GM12878 (cell line): ENCODE measurements at regions not wholly inside any gene's neighbourhood (a gene's known extent, or its start where the extent isn't known, plus 50 kb on each side); places are given as distances from the start of the nearest gene placed in this dataset.

Source experiments
- ATAC-seq: fragments of 200-7000 bp; cut with Tn5 transposase; 3 replicates; pipeline ENCODE4 v1.9.1; 2020; ENCODE audit warnings: mild to moderate bottlenecking, moderate library complexity
- BruUV-seq: library from RNA; stranded (reverse); fragments of 400-500 nt; replicated peaks from 2 replicates; lab custom pipeline; 2021; lab: Mats Ljungman, UMichigan
- CTCF ChIA-PET: fragments of 300-600 bp; sonication (Branson Sonifier 250); formaldehyde crosslinking; extraction: SDS; loops from one replicate; lab custom pipeline; 2021; ENCODE audit warnings: inconsistent platforms; lab: Yijun Ruan, JAX
- POLR2A ChIA-PET: fragments of 350-600 bp; formaldehyde crosslinking; extraction: SDS; loops from one replicate; lab custom pipeline; 2021; ENCODE audit warnings: inconsistent platforms; lab: Charles Lee
- RAD21 ChIA-PET: fragments of 300-600 bp; sonication (Branson Sonifier 250); formaldehyde crosslinking; loops from one replicate; lab custom pipeline; 2023; ENCODE audit warnings: antibody characterized with exemption; ENCODE audit not compliant: unreplicated experiment; lab: Charles Lee
- SMC1A ChIA-PET: fragments of 300-600 bp; sonication (Branson Sonifier 250); formaldehyde crosslinking; loops from one replicate; lab custom pipeline; 2023; ENCODE audit not compliant: unreplicated experiment, uncharacterized antibody; lab: Charles Lee
- DNase-seq: peaks from one replicate; pipeline ENCODE4 v3.0.0-alpha.2; 2011; ENCODE audit warnings: low read depth, low spot score
- FAIRE-seq: peaks from 3 replicates; lab custom pipeline; 2011; peaks lifted over from hg19 to GRCh38; lab: Jason Lieb, UNC
- H2AFZ ChIP-seq: 2 replicates; pipeline ENCODE4 v1.6.0; 2011; ENCODE audit warnings: low read depth, low read length, control low read depth; ENCODE audit not compliant: control insufficient read depth
- H3K27ac ChIP-seq: 2 replicates; pipeline ENCODE4 v1.5.1; 2011; ENCODE audit warnings: control low read depth; ENCODE audit not compliant: control insufficient read depth, insufficient read depth
- H3K27me3 ChIP-seq, 2 experiments: replicated peaks in 1 of 2; 2 replicates each; pipeline versions ENCODE4 v1.6.0 to v1.6.1; 2011; ENCODE audit warnings: low read length in 1 of 2; ENCODE audit not compliant: control insufficient read depth in 2 of 2, insufficient read depth in 2 of 2
- H3K36me3 ChIP-seq, 2 experiments: 2 replicates each; pipeline ENCODE4 v1.5.1; 2011; ENCODE audit warnings: low read length in 1 of 2; ENCODE audit not compliant: control insufficient read depth in 2 of 2, insufficient read depth in 2 of 2
- H3K4me1 ChIP-seq: 2 replicates; pipeline ENCODE4 v1.6.1; 2011; ENCODE audit warnings: mild to moderate bottlenecking, low read length, moderate library complexity, mixed read lengths; ENCODE audit not compliant: control insufficient read depth, insufficient read depth
- H3K4me2 ChIP-seq: 2 replicates; pipeline ENCODE4 v1.6.0; 2011; ENCODE audit warnings: control low read depth; ENCODE audit not compliant: control insufficient read depth, insufficient read depth
- H3K4me3 ChIP-seq: fragments of 200-600 bp; sonication (generic); 2 replicates; pipeline ENCODE4 v1.5.1; 2016
- H3K79me2 ChIP-seq: 2 replicates; pipeline ENCODE4 v1.6.0; 2011; ENCODE audit warnings: low read length; ENCODE audit not compliant: control insufficient read depth, insufficient read depth
- H3K9ac ChIP-seq: 2 replicates; pipeline ENCODE4 v1.8.0; 2011; ENCODE audit warnings: low read length, control low read depth, mixed read lengths; ENCODE audit not compliant: control insufficient read depth, insufficient read depth
- H3K9me3 ChIP-seq: replicated peaks from 3 replicates; pipeline ENCODE4 v1.5.1; 2011; ENCODE audit warnings: mild to moderate bottlenecking, low read length; ENCODE audit not compliant: control insufficient read depth, insufficient read depth
- H4K20me1 ChIP-seq: 2 replicates; pipeline ENCODE4 v1.6.0; 2011; ENCODE audit not compliant: control insufficient read depth, insufficient read depth
- BCL11A ChIP-seq: IDR thresholded peaks from 2 replicates; pipeline ENCODE4 v1.6.1; 2011; ENCODE audit warnings: low read depth, low read length
- FOXK2 ChIP-seq: fragments of 450-650 bp; IDR thresholded peaks from 2 replicates; pipeline ENCODE4 v1.6.1; 2017; ENCODE audit warnings: mild to moderate bottlenecking, moderate library complexity
- KAT2A ChIP-seq: conservative IDR thresholded peaks from 2 replicates; pipeline ENCODE4 v1.6.1; 2011; ENCODE audit warnings: low read depth, low read length; ENCODE audit not compliant: control insufficient read depth
- KLF5 ChIP-seq: fragments of 450-650 bp; IDR thresholded peaks from 2 replicates; pipeline ENCODE4 v1.6.1; 2014; ENCODE audit warnings: mild to moderate bottlenecking; ENCODE audit not compliant: partially characterized antibody
- NR2C2 ChIP-seq: IDR thresholded peaks from 2 replicates; pipeline ENCODE4 v1.6.1; 2011; ENCODE audit warnings: borderline replicate concordance, low read depth; ENCODE audit not compliant: control insufficient read depth, insufficient read length
- PAX5 ChIP-seq: IDR thresholded peaks from 2 replicates; pipeline ENCODE4 v1.6.1; 2011; ENCODE audit warnings: low read depth, low read length, borderline replicate concordance
- PML ChIP-seq: IDR thresholded peaks from 2 replicates; pipeline ENCODE4 v1.6.1; 2012; ENCODE audit warnings: low read length, inconsistent platforms
- POLR2AphosphoS5 ChIP-seq: IDR thresholded peaks from 2 replicates; pipeline ENCODE4 v1.6.1; 2011; ENCODE audit warnings: mild to moderate bottlenecking, low read length, inconsistent platforms
- SREBF1 ChIP-seq: IDR thresholded peaks from 2 replicates; pipeline ENCODE4 v1.6.1; 2012; ENCODE audit warnings: mild to moderate bottlenecking, low read length
- STAT3 ChIP-seq: IDR thresholded peaks from 2 replicates; pipeline ENCODE4 v1.6.1; 2011; ENCODE audit warnings: low read depth, low read length, improper control_type of control experiment
- TAF1 ChIP-seq: IDR thresholded peaks from 2 replicates; pipeline ENCODE4 v1.6.1; 2011; ENCODE audit warnings: mild to moderate bottlenecking, low read depth, low read length, borderline replicate concordance
- TBL1XR1 ChIP-seq: IDR thresholded peaks from 2 replicates; pipeline ENCODE4 v1.6.1; 2012; ENCODE audit warnings: low read depth, low read length, improper control_type of control experiment
- TCF12 ChIP-seq: IDR thresholded peaks from 2 replicates; pipeline ENCODE4 v1.6.1; 2011; ENCODE audit warnings: low read depth, mild to moderate bottlenecking, low read length
- ZBED1 ChIP-seq: IDR thresholded peaks from 2 replicates; pipeline ENCODE4 v1.6.1; 2016; ENCODE audit warnings: borderline replicate concordance
- ZBTB11 ChIP-seq: fragments of 450-650 bp; formaldehyde crosslinking; IDR thresholded peaks from 2 replicates; pipeline ENCODE4 v1.5.0; 2022; ENCODE audit warnings: mild to moderate bottlenecking, missing genetic modification characterization
- ZSCAN29 ChIP-seq: fragments of 450-650 bp; IDR thresholded peaks from 2 replicates; pipeline ENCODE4 v1.6.1; 2017; ENCODE audit warnings: mild to moderate bottlenecking, moderate library complexity
- WGBS: methylation state at CpG from one replicate; pipeline ENCODE4 v1.1.6; 2016; ENCODE audit warnings: low lambda C conversion rate; ENCODE audit not compliant: insufficient replicate concordance, insufficient coverage; ENCODE audit errors: missing lambda C conversion rate; 5-methylcytosine and 5-hydroxymethylcytosine counted together
- in situ Hi-C: fragments of 300-500 bp; cut with MboI; formaldehyde crosslinking; loops from 9 replicates; pipeline ENCODE4 v1.14.3; 2018; ENCODE audit warnings: mixed read lengths
- intact Hi-C: fragments of 100-400 bp; cut with micrococcal nuclease; formaldehyde crosslinking; loops from one replicate; pipeline ENCODE4 v1.14.2; 2022; ENCODE audit not compliant: unreplicated experiment
- TF ChIP-seq, protein P1 (sequence below): IDR thresholded peaks from 2 replicates; pipeline ENCODE4 v1.6.1; 2011; ENCODE audit warnings: low read depth, low read length, improper control_type of control experiment, borderline replicate concordance
- TF ChIP-seq, protein P2 (sequence below): fragments of 450-650 bp; IDR thresholded peaks from 2 replicates; pipeline ENCODE4 v1.6.1; 2018; ENCODE audit warnings: borderline replicate concordance, mild to moderate bottlenecking; ENCODE audit not compliant: partially characterized antibody

DNA sequence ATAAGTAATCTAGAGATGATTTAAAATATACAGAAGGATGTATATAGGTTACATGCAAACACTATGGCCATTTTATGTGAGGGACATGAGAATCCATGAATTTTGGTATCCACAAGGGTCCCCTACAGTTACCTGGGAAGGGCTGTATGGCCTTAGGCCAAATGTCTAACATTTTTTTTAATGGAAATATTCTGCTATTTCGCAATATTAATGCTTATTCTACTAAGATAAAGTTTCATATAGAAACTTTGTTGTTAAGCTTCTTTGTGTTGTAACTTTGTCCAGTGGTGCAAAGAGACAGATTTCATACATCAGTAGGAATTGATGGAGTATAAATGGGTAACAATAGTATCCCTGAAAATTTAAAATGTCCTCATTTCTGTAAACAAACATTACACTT, 233.4 kb upstream of the THBS1 start (continued):
- no peak for TF ChIP-seq SREBF1
- TF ChIP-seq, protein P1, sequence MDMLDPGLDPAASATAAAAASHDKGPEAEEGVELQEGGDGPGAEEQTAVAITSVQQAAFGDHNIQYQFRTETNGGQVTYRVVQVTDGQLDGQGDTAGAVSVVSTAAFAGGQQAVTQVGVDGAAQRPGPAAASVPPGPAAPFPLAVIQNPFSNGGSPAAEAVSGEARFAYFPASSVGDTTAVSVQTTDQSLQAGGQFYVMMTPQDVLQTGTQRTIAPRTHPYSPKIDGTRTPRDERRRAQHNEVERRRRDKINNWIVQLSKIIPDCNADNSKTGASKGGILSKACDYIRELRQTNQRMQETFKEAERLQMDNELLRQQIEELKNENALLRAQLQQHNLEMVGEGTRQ: no peak
- TF ChIP-seq TCF12: no peak
- TF ChIP-seq TAF1: no peak
- TF ChIP-seq KAT2A: no peak
- no peak for TF ChIP-seq FOXK2
- no peak for TF ChIP-seq NR2C2

GRCh38 chr15:39350785-39351184, 230.1 kb upstream of the THBS1 start:
- DNase-seq: no peak
- no peak overlapping the region for H3K4me2 ChIP-seq
- no peaks in the 10 kb centered on the region for H3K79me2 ChIP-seq
- no peak for ATAC-seq
- H3K4me3 ChIP-seq: no peak overlapping the region
- 0% methylated on average over 4 of the region's 4 CpGs for WGBS
- BruUV-seq: no TSS peak
- ChIA-PET POLR2A (no interaction called here), SMC1A (no interaction called here), CTCF (no interaction called here), RAD21 (no interaction called here)
- in situ Hi-C loops (no loop called here), intact Hi-C loops (no loop called here)
- no peaks in the 10 kb centered on the region for H4K20me1 ChIP-seq
- no peaks in the 10 kb centered on the region for H3K36me3 ChIP-seq
- H2AFZ ChIP-seq: no peak overlapping the region
- H3K4me1 ChIP-seq: no peaks in the 10 kb centered on the region
- no peak for FAIRE-seq
- TF ChIP-seq, protein P2, sequence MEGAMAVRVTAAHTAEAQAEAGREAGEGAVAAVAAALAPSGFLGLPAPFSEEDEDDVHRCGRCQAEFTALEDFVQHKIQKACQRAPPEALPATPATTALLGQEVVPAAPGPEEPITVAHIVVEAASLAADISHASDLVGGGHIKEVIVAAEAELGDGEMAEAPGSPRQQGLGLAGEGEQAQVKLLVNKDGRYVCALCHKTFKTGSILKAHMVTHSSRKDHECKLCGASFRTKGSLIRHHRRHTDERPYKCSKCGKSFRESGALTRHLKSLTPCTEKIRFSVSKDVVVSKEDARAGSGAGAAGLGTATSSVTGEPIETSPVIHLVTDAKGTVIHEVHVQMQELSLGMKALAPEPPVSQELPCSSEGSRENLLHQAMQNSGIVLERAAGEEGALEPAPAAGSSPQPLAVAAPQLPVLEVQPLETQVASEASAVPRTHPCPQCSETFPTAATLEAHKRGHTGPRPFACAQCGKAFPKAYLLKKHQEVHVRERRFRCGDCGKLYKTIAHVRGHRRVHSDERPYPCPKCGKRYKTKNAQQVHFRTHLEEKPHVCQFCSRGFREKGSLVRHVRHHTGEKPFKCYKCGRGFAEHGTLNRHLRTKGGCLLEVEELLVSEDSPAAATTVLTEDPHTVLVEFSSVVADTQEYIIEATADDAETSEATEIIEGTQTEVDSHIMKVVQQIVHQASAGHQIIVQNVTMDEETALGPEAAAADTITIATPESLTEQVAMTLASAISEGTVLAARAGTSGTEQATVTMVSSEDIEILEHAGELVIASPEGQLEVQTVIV: no peak
- no peak for TF ChIP-seq BCL11A
- no peak for TF ChIP-seq TBL1XR1
- TF ChIP-seq POLR2AphosphoS5: no peak
- TF ChIP-seq TCF12: no peak
- TF ChIP-seq ZBED1: no peak
- no peak for TF ChIP-seq KLF5
- no peak for TF ChIP-seq ZBTB11 (CRISPR knock-in tag)
- TF ChIP-seq KAT2A: no peak
- TF ChIP-seq PML: no peak
- TF ChIP-seq PAX5: no peak
- TF ChIP-seq ZSCAN29: no peak
- TF ChIP-seq STAT3: no peak
- H3K27ac ChIP-seq: no peak overlapping the region
- no peak overlapping the region for H3K9ac ChIP-seq
- H3K9me3 ChIP-seq: no peaks in the 10 kb centered on the region
- no peaks in the 10 kb centered on the region for H3K27me3 ChIP-seq
